DMS53 treated with DMSO at 0.1 percent for 48 hours (cell line): ENCODE measurements at regions not wholly inside any gene's neighbourhood (a gene's known extent, or its start where the extent isn't known, plus 50 kb on each side); places are given as distances from the start of the nearest gene placed in this dataset.

Source experiments
- DNase-seq: peaks from one replicate; lab custom pipeline; 2025; ENCODE audit not compliant: unreplicated experiment; lab: John Stamatoyannopoulos, UW

GRCh38 chr20:54361475-54361874 lies 113.9 kb upstream of the DOK5 start:
- DNase-seq = no peak

- DNase-seq = no peak
Measured at GRCh38 chr20:54362283-54362682, 113.1 kb upstream of the DOK5 start.

GRCh38 chr20:54364365-54364764 lies 111.0 kb upstream of the DOK5 start:
- DNase-seq = no peak

GRCh38 chr20:54364919-54365318 lies 110.5 kb upstream of the DOK5 start:
- no peak for DNase-seq

- DNase-seq = no peak
Measured at GRCh38 chr20:54366669-54367344, 108.6 kb upstream of the DOK5 start.

GRCh38 chr20:54368570-54368969 lies 106.8 kb upstream of the DOK5 start:
- no peak for DNase-seq

GRCh38 chr20:54372313-54372712 lies 103.1 kb upstream of the DOK5 start:
- DNase-seq = no peak

- no peak for DNase-seq
Measured at GRCh38 chr20:54377992-54378773, 97.2 kb upstream of the DOK5 start.

- no peak for DNase-seq
Measured at GRCh38 chr20:54379893-54380584, 95.4 kb upstream of the DOK5 start.

- peak; percentile 43 for DNase-seq
Measured at GRCh38 chr20:54382419-54382818, 93.0 kb upstream of the DOK5 start.

- no peak for DNase-seq
Measured at GRCh38 chr20:54385746-54386145, 89.6 kb upstream of the DOK5 start.

GRCh38 chr20:54389596-54390280 lies 85.7 kb upstream of the DOK5 start:
- no peak for DNase-seq

GRCh38 chr20:54397292-54398140 lies 77.9 kb upstream of the DOK5 start:
- DNase-seq = no peak

GRCh38 chr20:54398814-54399213 lies 76.6 kb upstream of the DOK5 start:
- DNase-seq = no peak

GRCh38 chr20:54405540-54405939 lies 69.9 kb upstream of the DOK5 start:
- DNase-seq = no peak

- DNase-seq = no peak
Measured at GRCh38 chr20:54407459-54407858, 67.9 kb upstream of the DOK5 start.

GRCh38 chr20:54415967-54416366 lies 59.4 kb upstream of the DOK5 start:
- no peak for DNase-seq

- no peak for DNase-seq
Measured at GRCh38 chr20:54416770-54417169, 58.6 kb upstream of the DOK5 start.

GRCh38 chr20:54419531-54419930 lies 55.9 kb upstream of the DOK5 start:
- DNase-seq = no peak
